Keratinocyte (primary cell): ENCODE measurements at regions not wholly inside any gene's neighbourhood (a gene's known extent, or its start where the extent isn't known, plus 50 kb on each side); places are given as distances from the start of the nearest gene placed in this dataset.

Experiments used
- DNase-seq: peaks from one replicate; pipeline ENCODE4 v3.0.0-alpha.2; 2011; ENCODE audit warnings: low read depth, missing footprints, low spot score
- FAIRE-seq: peaks from 2 replicates; lab custom pipeline; 2011; peaks lifted over from hg19 to GRCh38; lab: Jason Lieb, UNC
- H2AFZ ChIP-seq: 2 replicates; pipeline ENCODE4 v1.6.0; 2012; ENCODE audit warnings: low read length, control low read depth, inconsistent platforms; ENCODE audit not compliant: control insufficient read depth
- H3K27ac ChIP-seq: 2 replicates; pipeline ENCODE4 v1.5.1; 2011; ENCODE audit warnings: low read length; ENCODE audit not compliant: control insufficient read depth, insufficient read depth
- H3K27me3 ChIP-seq: 3 replicates; pipeline ENCODE4 v1.6.0; 2011; ENCODE audit warnings: low read length; ENCODE audit not compliant: control insufficient read depth, insufficient read depth; ENCODE audit errors: extremely low read depth
- H3K36me3 ChIP-seq, 2 experiments: 2 replicates in 1 of 2; 3 replicates in 1 of 2; pipeline ENCODE4 v1.5.1; 2011; ENCODE audit warnings: low read length in 2 of 2, mild to moderate bottlenecking in 1 of 2; ENCODE audit not compliant: control insufficient read depth in 2 of 2, insufficient read depth in 2 of 2; ENCODE audit errors: extremely low read depth in 1 of 2
- H3K4me1 ChIP-seq: 3 replicates; pipeline ENCODE4 v1.5.1; 2011; ENCODE audit warnings: low read length; ENCODE audit not compliant: control insufficient read depth, insufficient read depth; ENCODE audit errors: extremely low read depth
- H3K4me2 ChIP-seq: 3 replicates; pipeline ENCODE4 v1.6.0; 2011; ENCODE audit warnings: low read depth, low read length; ENCODE audit not compliant: control insufficient read depth, insufficient read depth; ENCODE audit errors: extremely low read depth
- H3K4me3 ChIP-seq, 3 experiments: fragments of 200-600 bp in 1 of 3; sonication (generic) in 1 of 3; 2 replicates in 2 of 3; 3 replicates in 1 of 3; pipeline ENCODE4 v1.5.1; 2011 to 2016; ENCODE audit warnings: low read length in 3 of 3, mild to moderate bottlenecking in 3 of 3, control low read depth in 2 of 3, inconsistent platforms in 1 of 3, low read depth in 1 of 3, mixed read lengths in 1 of 3, mixed run types in 1 of 3, moderate library complexity in 1 of 3; ENCODE audit not compliant: control insufficient read depth in 2 of 3, insufficient read depth in 2 of 3; ENCODE audit errors: extremely low read depth in 1 of 3
- H3K79me2 ChIP-seq: 2 replicates; pipeline ENCODE4 v1.6.0; 2012; ENCODE audit warnings: low read length; ENCODE audit not compliant: control insufficient read depth, insufficient read depth
- H3K9ac ChIP-seq: 3 replicates; pipeline ENCODE4 v1.6.0; 2011; ENCODE audit warnings: low read length; ENCODE audit not compliant: control insufficient read depth, insufficient read depth; ENCODE audit errors: extremely low read depth
- H3K9me1 ChIP-seq: 3 replicates; pipeline ENCODE4 v1.6.0; 2011; ENCODE audit warnings: low read length; ENCODE audit not compliant: control insufficient read depth, insufficient read depth; ENCODE audit errors: extremely low read depth
- H3K9me3 ChIP-seq: 2 replicates; pipeline ENCODE4 v1.5.1; 2012; ENCODE audit warnings: low read depth, low read length; ENCODE audit not compliant: control insufficient read depth
- H4K20me1 ChIP-seq: 3 replicates; pipeline ENCODE4 v1.6.0; 2011; ENCODE audit warnings: low read length; ENCODE audit not compliant: control insufficient read depth, insufficient read depth; ENCODE audit errors: extremely low read depth
- EZH2 ChIP-seq: IDR thresholded peaks from one replicate; pipeline ENCODE4 v1.6.1; 2012; ENCODE audit warnings: inconsistent platforms, mild to moderate bottlenecking, low read length, moderate library complexity
- dilution Hi-C: fragments of 300-500 bp; cut with MboI; formaldehyde crosslinking; loops from one replicate; pipeline ENCODE4 v1.7.0; 2020; ENCODE audit warnings: low sequenced_read_pairs; ENCODE audit not compliant: extremely low pct_ligation_motif_present
- TF ChIP-seq, protein P1 (sequence below), 3 experiments: IDR thresholded peaks in 1 of 3; conservative IDR thresholded peaks in 1 of 3; optimal IDR thresholded peaks in 1 of 3; 2 replicates in 2 of 3; 3 replicates in 1 of 3; pipeline versions ENCODE3 to v1.5.1; 2011; ENCODE audit warnings: low read length in 3 of 3, mild to moderate bottlenecking in 3 of 3, moderate library complexity in 2 of 3, control low read depth in 1 of 3, inconsistent platforms in 1 of 3; ENCODE audit not compliant: insufficient read depth in 2 of 3; ENCODE audit errors: extremely low read depth in 1 of 3

DNA sequence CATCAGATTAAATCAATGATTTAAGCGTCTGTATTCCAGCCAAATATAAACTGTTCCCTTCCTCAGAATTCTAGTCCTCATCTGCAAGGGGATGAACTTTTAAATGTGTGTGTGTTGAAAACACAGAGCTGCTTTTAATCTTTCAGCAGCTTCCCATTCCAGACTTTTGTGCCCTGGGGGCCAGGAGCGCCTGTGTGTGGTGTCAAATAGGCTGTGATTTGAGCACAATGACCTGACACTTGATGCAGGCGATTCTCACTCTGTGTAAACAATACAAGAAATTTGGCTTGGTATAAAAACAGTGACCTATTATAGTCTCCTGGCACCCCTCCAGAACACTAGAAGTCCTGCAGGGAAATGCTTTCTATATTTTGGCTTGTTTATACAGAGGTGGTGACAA lies 274.6 kb upstream of the ROPN1 start:
- Histone ChIP-seq H3K27me3 (peaks cover 4% of the 10 kb centered on the region), H3K79me2 (no peaks in the 10 kb centered on the region), H3K9ac (no peak overlapping the region), H3K4me2 (no peak overlapping the region), H3K4me3 (no peak overlapping the region), H3K9me3 (no peaks in the 10 kb centered on the region), H2AFZ (no peak overlapping the region), H3K9me1 (no peaks in the 10 kb centered on the region), H3K27ac (no peak overlapping the region), H4K20me1 (no peaks in the 10 kb centered on the region), H3K4me1 (peaks cover 11% of the 10 kb centered on the region), H3K36me3 (no peaks in the 10 kb centered on the region)
- FAIRE-seq: no peak
- dilution Hi-C loops: no loop called here
- TF ChIP-seq, protein P1, sequence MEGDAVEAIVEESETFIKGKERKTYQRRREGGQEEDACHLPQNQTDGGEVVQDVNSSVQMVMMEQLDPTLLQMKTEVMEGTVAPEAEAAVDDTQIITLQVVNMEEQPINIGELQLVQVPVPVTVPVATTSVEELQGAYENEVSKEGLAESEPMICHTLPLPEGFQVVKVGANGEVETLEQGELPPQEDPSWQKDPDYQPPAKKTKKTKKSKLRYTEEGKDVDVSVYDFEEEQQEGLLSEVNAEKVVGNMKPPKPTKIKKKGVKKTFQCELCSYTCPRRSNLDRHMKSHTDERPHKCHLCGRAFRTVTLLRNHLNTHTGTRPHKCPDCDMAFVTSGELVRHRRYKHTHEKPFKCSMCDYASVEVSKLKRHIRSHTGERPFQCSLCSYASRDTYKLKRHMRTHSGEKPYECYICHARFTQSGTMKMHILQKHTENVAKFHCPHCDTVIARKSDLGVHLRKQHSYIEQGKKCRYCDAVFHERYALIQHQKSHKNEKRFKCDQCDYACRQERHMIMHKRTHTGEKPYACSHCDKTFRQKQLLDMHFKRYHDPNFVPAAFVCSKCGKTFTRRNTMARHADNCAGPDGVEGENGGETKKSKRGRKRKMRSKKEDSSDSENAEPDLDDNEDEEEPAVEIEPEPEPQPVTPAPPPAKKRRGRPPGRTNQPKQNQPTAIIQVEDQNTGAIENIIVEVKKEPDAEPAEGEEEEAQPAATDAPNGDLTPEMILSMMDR (optimal IDR thresholded peaks at IDR 0.05 in 1 of 3, IDR thresholded peaks at IDR 0.05 in 1 of 3, conservative IDR thresholded peaks at IDR 0.05 in 1 of 3; ENCODE audit: extremely low read depth in 1 of 3, insufficient read depth in 2 of 3, low read length in 3 of 3): no peak
- no peak for TF ChIP-seq EZH2
- DNase-seq: no peak

DNA sequence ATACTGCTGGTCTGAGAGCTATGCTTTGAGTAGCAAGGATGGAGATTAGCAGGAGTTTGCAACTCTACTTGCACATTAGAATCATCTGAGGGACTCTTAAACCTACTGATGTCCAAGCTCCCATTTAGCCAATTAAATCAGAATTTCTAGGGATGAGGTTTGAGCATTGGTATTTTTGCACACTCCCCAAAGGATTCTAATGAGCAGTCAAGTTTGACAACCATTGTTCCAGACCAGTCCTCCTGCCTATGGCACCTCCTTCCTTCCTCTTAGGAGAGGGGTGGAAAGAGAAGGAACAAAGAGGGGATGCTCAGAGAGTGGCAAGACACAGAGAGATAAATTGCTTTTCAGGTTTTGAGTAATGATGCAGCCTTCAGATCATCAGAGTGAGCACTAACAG lies 275.5 kb upstream of the ROPN1 start:
- no peaks in the 10 kb centered on the region for H3K79me2 ChIP-seq

More for the DNA sequence above, 275.5 kb upstream of the ROPN1 start:
- H3K27me3 ChIP-seq: peaks cover 4% of the 10 kb centered on the region
- no peaks in the 10 kb centered on the region for H4K20me1 ChIP-seq
- no peak overlapping the region for H3K27ac ChIP-seq
- FAIRE-seq (no peak), DNase-seq (no peak)
- no peak overlapping the region for H3K9ac ChIP-seq
- H3K36me3 ChIP-seq: no peaks in the 10 kb centered on the region
- no peak overlapping the region for H3K4me3 ChIP-seq
- dilution Hi-C loops: no loop called here
- no peaks in the 10 kb centered on the region for H3K9me3 ChIP-seq
- H3K4me2 ChIP-seq: no peak overlapping the region
- peaks cover 11% of the 10 kb centered on the region for H3K4me1 ChIP-seq
- H3K9me1 ChIP-seq: no peaks in the 10 kb centered on the region
- H2AFZ ChIP-seq: no peak overlapping the region
- TF ChIP-seq EZH2: no peak
- TF ChIP-seq, protein P1 (optimal IDR thresholded peaks at IDR 0.05 in 1 of 3, IDR thresholded peaks at IDR 0.05 in 1 of 3, conservative IDR thresholded peaks at IDR 0.05 in 1 of 3; ENCODE audit: extremely low read depth in 1 of 3, insufficient read depth in 2 of 3, low read length in 3 of 3): no peak
